ENCODE measurements at regions not wholly inside any gene's neighbourhood (a gene's known extent, or its start where the extent isn't known, plus 50 kb on each side); places are given as distances from the start of the nearest gene placed in this dataset.

DNA sequence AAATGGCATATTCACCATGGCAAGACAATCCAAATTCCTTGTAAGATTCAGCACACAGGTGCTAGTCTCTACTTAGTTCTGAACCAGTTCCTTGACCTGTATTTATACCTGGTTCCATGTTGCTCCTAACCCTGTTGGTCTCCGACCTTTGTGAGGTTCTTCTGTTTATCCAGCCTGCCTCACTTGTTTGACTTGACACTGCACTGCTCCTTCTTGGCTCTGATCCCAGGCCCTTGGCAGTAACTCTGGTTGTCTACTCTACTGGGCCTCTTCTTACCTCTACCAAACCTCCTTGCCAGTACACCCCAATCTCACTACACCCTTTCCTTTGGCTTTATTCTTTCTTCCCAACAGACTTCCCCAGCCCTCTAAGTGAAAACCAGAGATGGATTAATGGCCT lies 419.4 kb upstream of the USP24 start:
- Histone ChIP-seq H3K27ac (replicated peaks; ENCODE audit: low read length) (no peak overlapping the region), H3K27me3 (ENCODE audit: control insufficient read depth in 3 of 3, insufficient read depth in 3 of 3, low read depth in 1 of 3, low read length in 3 of 3) (no peaks in the 10 kb centered on the region)
- no CpG with 5 or more reads among the region's 1 CpG for WGBS, 2 donors (ENCODE audit: extremely low coverage in 2 of 2, insufficient read length in 2 of 2, insufficient replicate concordance in 1 of 2)

DNA sequence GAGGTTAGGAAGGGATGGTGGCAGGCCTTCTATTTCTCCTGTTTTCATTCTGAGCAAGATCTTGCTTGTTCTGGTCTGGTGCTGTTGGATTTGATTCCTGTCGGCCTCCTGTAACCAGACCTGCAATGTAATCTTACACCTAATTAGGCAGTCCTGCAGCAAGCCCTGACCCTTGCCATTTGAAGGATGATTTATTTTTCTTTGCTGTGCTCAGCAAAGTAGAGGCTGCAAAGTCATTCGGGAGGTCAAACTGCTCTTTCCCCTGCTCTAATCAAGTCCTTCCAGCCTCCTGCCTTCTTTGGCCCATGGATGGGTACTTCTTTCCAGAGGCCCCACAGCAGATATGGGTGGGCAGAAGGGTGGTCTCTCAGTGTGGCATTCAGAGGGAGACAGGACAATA lies 417.7 kb upstream of the USP24 start:
- H2AFZ ChIP-seq (ENCODE audit: low read length): no peak overlapping the region
- H3K4ac ChIP-seq (ENCODE audit: low read length): no peak overlapping the region
- peaks cover 0 to 3% of the 10 kb centered on the region in 2 donors for H3K4me1 ChIP-seq (ENCODE audit: control insufficient read depth in 2 of 2, insufficient read depth in 1 of 2, low read depth in 1 of 2, low read length in 2 of 2)
- H3K18ac ChIP-seq (ENCODE audit: low read length): no peak overlapping the region
- no peak overlapping the region for H3K27ac ChIP-seq (replicated peaks; ENCODE audit: low read length)
- no peak overlapping the region for H4K8ac ChIP-seq (ENCODE audit: low read depth, low read length)
- H2BK15ac ChIP-seq (ENCODE audit: low read length): no peak overlapping the region
- no peaks in the 10 kb centered on the region for H3K27me3 ChIP-seq (ENCODE audit: control insufficient read depth in 3 of 3, insufficient read depth in 3 of 3, low read depth in 1 of 3, low read length in 3 of 3)
- no CpG with 5 or more reads among the region's 2 CpGs for WGBS, 2 donors (ENCODE audit: extremely low coverage in 2 of 2, insufficient read length in 2 of 2, insufficient replicate concordance in 1 of 2)
- H2BK120ac ChIP-seq (ENCODE audit: low read depth, low read length): no peak overlapping the region
- no peak overlapping the region for H3K23ac ChIP-seq (ENCODE audit: low read depth, low read length, poor library complexity)
- H3K9ac ChIP-seq (ENCODE audit: low read depth, low read length, poor library complexity): no peak overlapping the region
- no peak overlapping the region for H2AK5ac ChIP-seq (ENCODE audit: low read depth, low read length)
- H3K14ac ChIP-seq (ENCODE audit: low read length): no peak overlapping the region
- H2BK12ac ChIP-seq (ENCODE audit: low read length): no peak overlapping the region
- H2BK5ac ChIP-seq (ENCODE audit: low read length): no peak overlapping the region
- no peaks in the 10 kb centered on the region for H3K9me3 ChIP-seq (replicated peaks in 1 of 2; ENCODE audit: control insufficient read depth in 2 of 2, insufficient read depth in 1 of 2, low read depth in 1 of 2, low read length in 2 of 2)
- H3K36me3 ChIP-seq (replicated peaks in 1 of 2; ENCODE audit: control insufficient read depth in 2 of 2, insufficient read depth in 2 of 2, low read length in 2 of 2): no peaks in the 10 kb centered on the region
- no peaks in the 10 kb centered on the region for H3K79me1 ChIP-seq (ENCODE audit: low read depth, low read length)
- H3K4me2 ChIP-seq (ENCODE audit: insufficient read depth, low read length, poor library complexity, severe bottlenecking): no peak overlapping the region
- H4K91ac ChIP-seq (ENCODE audit: low read depth, low read length, poor library complexity): no peak overlapping the region
- DNase-seq (ENCODE audit: low spot score): peak; percentile 1
- H3K4me3 ChIP-seq (ENCODE audit: low read length in 2 of 2): no peak overlapping the region

More for the DNA sequence above, 419.4 kb upstream of the USP24 start:
- Histone ChIP-seq H3K79me1 (ENCODE audit: low read depth, low read length) (no peaks in the 10 kb centered on the region), H3K9ac (ENCODE audit: low read depth, low read length, poor library complexity) (no peak overlapping the region), H3K23ac (ENCODE audit: low read depth, low read length, poor library complexity) (no peak overlapping the region), H3K4ac (ENCODE audit: low read length) (no peak overlapping the region), H3K14ac (ENCODE audit: low read length) (no peak overlapping the region), H4K91ac (ENCODE audit: low read depth, low read length, poor library complexity) (no peak overlapping the region), H2BK5ac (ENCODE audit: low read length) (no peak overlapping the region), H3K4me2 (ENCODE audit: insufficient read depth, low read length, poor library complexity, severe bottlenecking) (no peak overlapping the region), H2BK12ac (ENCODE audit: low read length) (no peak overlapping the region), H3K4me1 (ENCODE audit: control insufficient read depth in 2 of 2, insufficient read depth in 1 of 2, low read depth in 1 of 2, low read length in 2 of 2) (peaks cover 0 to 3% of the 10 kb centered on the region in 2 donors), H2BK15ac (ENCODE audit: low read length) (no peak overlapping the region), H2AK5ac (ENCODE audit: low read depth, low read length) (no peak overlapping the region), H3K36me3 (replicated peaks in 1 of 2; ENCODE audit: control insufficient read depth in 2 of 2, insufficient read depth in 2 of 2, low read length in 2 of 2) (no peaks in the 10 kb centered on the region), H3K18ac (ENCODE audit: low read length) (no peak overlapping the region), H3K9me3 (replicated peaks in 1 of 2; ENCODE audit: control insufficient read depth in 2 of 2, insufficient read depth in 1 of 2, low read depth in 1 of 2, low read length in 2 of 2) (no peaks in the 10 kb centered on the region), H2BK120ac (ENCODE audit: low read depth, low read length) (no peak overlapping the region), H2AFZ (ENCODE audit: low read length) (no peak overlapping the region), H4K8ac (ENCODE audit: low read depth, low read length) (no peak overlapping the region), H3K4me3 (ENCODE audit: low read length in 2 of 2) (no peak overlapping the region)
- DNase-seq (ENCODE audit: low spot score): no peak

DNA sequence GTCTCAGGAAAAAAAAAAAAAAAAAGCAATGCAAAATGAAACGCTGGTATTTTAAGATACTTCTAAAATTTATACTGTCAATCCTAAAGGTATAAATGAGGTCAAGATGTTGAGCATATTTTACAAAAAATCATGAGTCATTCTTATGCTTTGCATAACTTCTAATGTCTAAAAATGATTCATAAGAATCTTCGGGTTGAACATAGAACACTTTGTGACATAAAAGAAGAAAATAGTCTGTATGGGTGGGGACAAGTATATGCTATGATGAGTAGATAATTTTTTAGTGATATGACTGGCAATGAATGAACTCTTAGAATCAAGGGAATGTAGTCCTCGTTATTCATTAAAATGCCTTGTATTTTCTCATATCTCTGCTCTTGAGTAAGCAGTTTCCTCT lies 416.9 kb upstream of the USP24 start:
- H3K18ac ChIP-seq (ENCODE audit: low read length): no peak overlapping the region
- H3K4ac ChIP-seq (ENCODE audit: low read length): no peak overlapping the region
- no peaks in the 10 kb centered on the region for H3K9me3 ChIP-seq (replicated peaks in 1 of 2; ENCODE audit: control insufficient read depth in 2 of 2, insufficient read depth in 1 of 2, low read depth in 1 of 2, low read length in 2 of 2)
- H3K4me3 ChIP-seq (ENCODE audit: low read length in 2 of 2): no peak overlapping the region
- H3K79me1 ChIP-seq (ENCODE audit: low read depth, low read length): no peaks in the 10 kb centered on the region
- H3K23ac ChIP-seq (ENCODE audit: low read depth, low read length, poor library complexity): no peak overlapping the region
- H4K8ac ChIP-seq (ENCODE audit: low read depth, low read length): no peak overlapping the region
- no peak overlapping the region for H2AFZ ChIP-seq (ENCODE audit: low read length)
- no peak overlapping the region for H4K91ac ChIP-seq (ENCODE audit: low read depth, low read length, poor library complexity)
- H2BK120ac ChIP-seq (ENCODE audit: low read depth, low read length): no peak overlapping the region
- no CpG with 5 or more reads among the region's 3 CpGs for WGBS, 2 donors (ENCODE audit: extremely low coverage in 2 of 2, insufficient read length in 2 of 2, insufficient replicate concordance in 1 of 2)
- no peak overlapping the region for H2BK5ac ChIP-seq (ENCODE audit: low read length)
- H2BK15ac ChIP-seq (ENCODE audit: low read length): no peak overlapping the region
- H3K4me1 ChIP-seq (ENCODE audit: control insufficient read depth in 2 of 2, insufficient read depth in 1 of 2, low read depth in 1 of 2, low read length in 2 of 2): peaks cover 0 to 3% of the 10 kb centered on the region in 2 donors
- no peak overlapping the region for H2BK12ac ChIP-seq (ENCODE audit: low read length)
- no peak overlapping the region for H2AK5ac ChIP-seq (ENCODE audit: low read depth, low read length)
- H3K4me2 ChIP-seq (ENCODE audit: insufficient read depth, low read length, poor library complexity, severe bottlenecking): no peak overlapping the region
- H3K14ac ChIP-seq (ENCODE audit: low read length): no peak overlapping the region
- no peak for DNase-seq (ENCODE audit: low spot score)
- no peak overlapping the region for H3K27ac ChIP-seq (replicated peaks; ENCODE audit: low read length)
- no peak overlapping the region for H3K9ac ChIP-seq (ENCODE audit: low read depth, low read length, poor library complexity)
- H3K27me3 ChIP-seq (ENCODE audit: control insufficient read depth in 3 of 3, insufficient read depth in 3 of 3, low read depth in 1 of 3, low read length in 3 of 3): no peaks in the 10 kb centered on the region
- H3K36me3 ChIP-seq (replicated peaks in 1 of 2; ENCODE audit: control insufficient read depth in 2 of 2, insufficient read depth in 2 of 2, low read length in 2 of 2): no peaks in the 10 kb centered on the region

DNA sequence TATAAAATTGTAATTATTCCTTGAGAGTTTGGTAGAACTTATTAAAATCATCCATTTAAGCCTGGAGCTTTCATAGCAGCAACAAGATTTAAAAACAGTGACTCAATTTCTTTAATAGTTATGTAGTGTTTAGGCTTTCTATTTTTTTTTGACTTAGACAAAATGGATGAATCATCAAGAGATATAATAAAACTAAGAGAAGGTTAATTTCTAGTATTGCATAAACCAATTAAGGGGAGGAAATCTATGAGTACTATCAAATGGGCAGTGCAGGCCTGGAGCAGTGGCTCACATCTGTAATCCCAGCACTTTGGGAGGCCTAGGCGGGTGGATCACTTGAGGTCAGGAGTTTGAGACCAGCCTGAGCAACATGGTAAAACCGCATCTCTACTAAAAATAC lies 416.3 kb upstream of the USP24 start:
- H3K9ac ChIP-seq (ENCODE audit: low read depth, low read length, poor library complexity): no peak overlapping the region
- H3K27ac ChIP-seq (replicated peaks; ENCODE audit: low read length): no peak overlapping the region
- no peaks in the 10 kb centered on the region for H3K27me3 ChIP-seq (ENCODE audit: control insufficient read depth in 3 of 3, insufficient read depth in 3 of 3, low read depth in 1 of 3, low read length in 3 of 3)
- no peak overlapping the region for H3K14ac ChIP-seq (ENCODE audit: low read length)
- H3K36me3 ChIP-seq (replicated peaks in 1 of 2; ENCODE audit: control insufficient read depth in 2 of 2, insufficient read depth in 2 of 2, low read length in 2 of 2): no peaks in the 10 kb centered on the region
- H3K23ac ChIP-seq (ENCODE audit: low read depth, low read length, poor library complexity): no peak overlapping the region
- no peak overlapping the region for H4K8ac ChIP-seq (ENCODE audit: low read depth, low read length)
- no peak overlapping the region for H2BK120ac ChIP-seq (ENCODE audit: low read depth, low read length)
- no CpG with 5 or more reads among the region's 2 CpGs for WGBS, 2 donors (ENCODE audit: extremely low coverage in 2 of 2, insufficient read length in 2 of 2, insufficient replicate concordance in 1 of 2)
- H3K9me3 ChIP-seq (replicated peaks in 1 of 2; ENCODE audit: control insufficient read depth in 2 of 2, insufficient read depth in 1 of 2, low read depth in 1 of 2, low read length in 2 of 2): no peaks in the 10 kb centered on the region
- no peak overlapping the region for H3K18ac ChIP-seq (ENCODE audit: low read length)
- no peak overlapping the region for H2AFZ ChIP-seq (ENCODE audit: low read length)
- H2AK5ac ChIP-seq (ENCODE audit: low read depth, low read length): no peak overlapping the region
- H3K4me2 ChIP-seq (ENCODE audit: insufficient read depth, low read length, poor library complexity, severe bottlenecking): no peak overlapping the region
- no peak overlapping the region for H2BK12ac ChIP-seq (ENCODE audit: low read length)
- no peak overlapping the region for H3K4me3 ChIP-seq (ENCODE audit: low read length in 2 of 2)
- H3K79me1 ChIP-seq (ENCODE audit: low read depth, low read length): no peaks in the 10 kb centered on the region
- no peak for DNase-seq (ENCODE audit: low spot score)
- H2BK5ac ChIP-seq (ENCODE audit: low read length): no peak overlapping the region
- no peak overlapping the region for H2BK15ac ChIP-seq (ENCODE audit: low read length)
- H3K4me1 ChIP-seq (ENCODE audit: control insufficient read depth in 2 of 2, insufficient read depth in 1 of 2, low read depth in 1 of 2, low read length in 2 of 2): peaks cover 0 to 3% of the 10 kb centered on the region in 2 donors
- H4K91ac ChIP-seq (ENCODE audit: low read depth, low read length, poor library complexity): no peak overlapping the region
- no peak overlapping the region for H3K4ac ChIP-seq (ENCODE audit: low read length)

Data from neuronal stem cell (in vitro differentiated cells).